Cardiac muscle cell (in vitro differentiated cells and primary cell): ENCODE measurements at regions not wholly inside any gene's neighbourhood (a gene's known extent, or its start where the extent isn't known, plus 50 kb on each side); places are given as distances from the start of the nearest gene placed in this dataset.
A peak's percentile ranks its signal among the peaks of the same experiment; 100 is the strongest.

Experiments used
- DNase-seq, 2 donors: peaks; one replicate each; pipeline versions ENCODE4 v3.0.0 to v3.0.0-alpha.2; 2010 to 2017; ENCODE audit warnings: low read depth in 1 of 2, low spot score in 1 of 2
- H3K27ac ChIP-seq: fragments of 200-600 bp; sonication (generic); 2 replicates; pipeline ENCODE4 v1.5.1; 2016
- H3K27me3 ChIP-seq: fragments of 200-600 bp; sonication (generic); 2 replicates; pipeline ENCODE4 v1.6.0; 2016; ENCODE audit warnings: control low read depth
- H3K36me3 ChIP-seq: fragments of 200-600 bp; sonication (generic); 2 replicates; pipeline ENCODE4 v1.5.1; 2016; ENCODE audit warnings: control low read depth
- H3K4me1 ChIP-seq: fragments of 200-600 bp; sonication (generic); 2 replicates; pipeline ENCODE4 v1.8.1; 2017; ENCODE audit warnings: low read depth, mild to moderate bottlenecking, mixed run types
- H3K4me3 ChIP-seq: fragments of 200-600 bp; sonication (generic); 2 replicates; pipeline ENCODE4 v1.5.1; 2016; ENCODE audit warnings: mild to moderate bottlenecking
- H3K9me3 ChIP-seq: fragments of 200-600 bp; sonication (generic); 2 replicates; pipeline ENCODE4 v1.5.1; 2017; ENCODE audit warnings: low read depth, mild to moderate bottlenecking, control low read depth
- TF ChIP-seq, protein P1 (sequence below): IDR thresholded peaks from 2 replicates; pipeline ENCODE4 v1.5.1; 2012; ENCODE audit warnings: low read depth, mild to moderate bottlenecking, low read length

DNA sequence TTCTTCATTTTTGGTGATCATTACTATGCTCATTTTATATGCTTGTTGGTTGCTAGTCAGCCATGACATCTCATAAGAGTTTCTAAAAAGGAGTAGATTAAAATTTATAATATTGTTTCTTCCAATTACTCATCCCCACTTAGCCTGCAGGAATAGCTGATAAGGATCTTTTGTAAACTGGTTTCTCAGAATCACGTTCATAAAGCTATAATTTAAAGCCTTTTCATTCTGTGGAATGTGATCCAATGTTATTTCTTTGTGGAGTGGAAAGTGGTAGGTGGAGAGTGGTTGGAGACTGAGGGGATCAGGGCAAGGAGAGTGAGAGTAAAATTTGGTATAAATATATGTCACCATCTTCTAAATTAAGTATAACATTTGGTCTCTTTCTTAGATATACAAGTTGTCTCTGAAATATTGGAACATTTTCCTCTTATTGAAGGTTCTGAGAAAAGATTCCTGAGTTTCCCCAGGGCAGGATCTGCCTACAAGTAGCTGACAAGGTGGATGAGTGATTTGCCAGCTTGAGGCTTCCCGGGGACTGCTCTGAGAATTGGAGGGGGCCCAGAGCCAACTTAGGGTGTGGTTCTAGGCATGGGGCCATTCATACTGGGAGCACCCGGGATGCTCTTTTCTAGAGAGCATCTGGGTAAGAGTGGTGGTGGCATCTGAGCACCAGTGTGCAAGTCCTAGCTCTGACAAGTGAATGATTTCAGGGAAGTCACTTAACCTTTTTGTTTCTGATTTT, 116.4 kb downstream of the TBX19 start:
- Histone ChIP-seq H3K4me1 (peaks cover 6% of the 10 kb centered on the region), H3K36me3 (no peaks in the 10 kb centered on the region), H3K4me3 (no peak overlapping the region), H3K9me3 (no peaks in the 10 kb centered on the region), H3K27ac (no peak overlapping the region), H3K27me3 (no peaks in the 10 kb centered on the region)
- DNase-seq: no peak
- TF ChIP-seq, protein P1, sequence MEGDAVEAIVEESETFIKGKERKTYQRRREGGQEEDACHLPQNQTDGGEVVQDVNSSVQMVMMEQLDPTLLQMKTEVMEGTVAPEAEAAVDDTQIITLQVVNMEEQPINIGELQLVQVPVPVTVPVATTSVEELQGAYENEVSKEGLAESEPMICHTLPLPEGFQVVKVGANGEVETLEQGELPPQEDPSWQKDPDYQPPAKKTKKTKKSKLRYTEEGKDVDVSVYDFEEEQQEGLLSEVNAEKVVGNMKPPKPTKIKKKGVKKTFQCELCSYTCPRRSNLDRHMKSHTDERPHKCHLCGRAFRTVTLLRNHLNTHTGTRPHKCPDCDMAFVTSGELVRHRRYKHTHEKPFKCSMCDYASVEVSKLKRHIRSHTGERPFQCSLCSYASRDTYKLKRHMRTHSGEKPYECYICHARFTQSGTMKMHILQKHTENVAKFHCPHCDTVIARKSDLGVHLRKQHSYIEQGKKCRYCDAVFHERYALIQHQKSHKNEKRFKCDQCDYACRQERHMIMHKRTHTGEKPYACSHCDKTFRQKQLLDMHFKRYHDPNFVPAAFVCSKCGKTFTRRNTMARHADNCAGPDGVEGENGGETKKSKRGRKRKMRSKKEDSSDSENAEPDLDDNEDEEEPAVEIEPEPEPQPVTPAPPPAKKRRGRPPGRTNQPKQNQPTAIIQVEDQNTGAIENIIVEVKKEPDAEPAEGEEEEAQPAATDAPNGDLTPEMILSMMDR: no peak

DNA sequence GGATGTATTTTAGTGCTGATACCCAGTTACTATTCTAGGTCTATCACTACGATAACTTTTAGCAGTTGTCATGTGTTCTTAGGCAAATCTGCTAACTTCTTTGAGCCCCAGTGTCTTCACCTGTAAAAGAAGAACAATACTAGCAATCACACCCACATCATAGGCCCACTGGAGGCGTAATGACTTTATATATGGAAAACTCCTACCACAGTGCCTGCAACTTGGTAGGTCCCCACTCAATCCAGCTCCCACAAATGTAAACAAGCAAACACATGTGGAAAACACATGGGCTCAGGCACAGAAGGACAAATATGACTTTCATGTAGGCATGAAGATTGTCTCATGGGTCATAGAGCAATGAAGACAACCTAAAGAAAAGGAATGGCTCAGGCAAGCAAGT, 115.8 kb downstream of the TBX19 start:
- no peak overlapping the region for H3K4me3 ChIP-seq
- TF ChIP-seq, protein P1: no peak
- H3K4me1 ChIP-seq: peaks cover 6% of the 10 kb centered on the region
- no peak for DNase-seq
- no peaks in the 10 kb centered on the region for H3K9me3 ChIP-seq
- H3K27me3 ChIP-seq: no peaks in the 10 kb centered on the region
- H3K27ac ChIP-seq: no peak overlapping the region
- H3K36me3 ChIP-seq: no peaks in the 10 kb centered on the region

DNA sequence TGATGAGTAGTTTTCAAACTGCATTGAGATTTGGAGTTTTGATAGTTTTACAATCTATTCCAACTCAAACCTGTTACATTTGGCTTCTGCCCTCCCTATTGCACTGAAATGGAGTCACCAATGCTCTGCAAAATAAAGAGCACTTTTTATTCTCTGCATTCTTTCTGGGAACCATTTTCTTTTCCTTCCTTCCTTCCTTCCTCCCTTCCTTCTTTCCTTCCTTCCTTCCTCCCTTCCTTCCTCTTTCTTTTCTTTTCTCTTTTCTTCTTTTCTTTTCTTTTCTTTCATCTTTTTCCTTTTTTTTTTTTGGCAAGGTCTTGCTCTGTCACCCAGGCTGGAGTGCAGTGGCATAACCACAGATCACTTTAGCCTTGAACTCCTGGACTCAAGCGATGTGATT, 114.2 kb downstream of the TBX19 start:
- no peak for DNase-seq
- H3K36me3 ChIP-seq: no peaks in the 10 kb centered on the region
- H3K4me1 ChIP-seq: peaks cover 6% of the 10 kb centered on the region
- TF ChIP-seq, protein P1: no peak
- H3K9me3 ChIP-seq: no peaks in the 10 kb centered on the region
- no peaks in the 10 kb centered on the region for H3K27me3 ChIP-seq
- no peak overlapping the region for H3K27ac ChIP-seq
- no peak overlapping the region for H3K4me3 ChIP-seq

DNA sequence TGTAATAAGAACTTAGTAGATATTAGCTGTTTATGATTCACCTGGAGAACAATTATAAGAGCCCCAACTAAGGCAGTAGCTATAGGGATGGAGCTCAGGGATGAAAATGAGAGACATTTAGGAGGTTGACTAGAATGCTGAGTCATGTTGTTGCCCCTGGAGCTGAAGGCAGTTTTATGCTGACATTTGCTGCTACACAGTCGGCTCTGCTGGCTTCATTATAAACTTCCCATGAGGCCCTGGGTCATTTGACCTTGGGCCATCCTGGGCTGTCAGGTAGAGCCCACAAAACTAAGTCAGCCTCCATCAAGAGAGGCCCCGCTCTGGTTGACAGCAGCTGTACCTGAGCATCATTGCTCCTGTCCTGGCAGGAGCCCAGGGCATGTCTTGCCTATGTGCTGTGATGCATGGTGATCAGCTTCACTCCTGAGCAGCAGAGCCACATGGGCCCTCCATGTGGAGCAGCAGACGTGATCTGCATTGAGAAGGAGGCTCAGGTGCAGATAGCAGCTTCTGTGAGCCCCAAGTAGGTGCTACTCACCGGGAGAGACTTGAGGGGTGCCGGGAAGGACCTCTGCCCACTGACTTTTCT, 112.4 kb downstream of the TBX19 start:
- no peak overlapping the region for H3K27ac ChIP-seq
- H3K27me3 ChIP-seq: no peaks in the 10 kb centered on the region
- no peaks in the 10 kb centered on the region for H3K9me3 ChIP-seq
- TF ChIP-seq, protein P1: no peak
- H3K4me3 ChIP-seq: no peak overlapping the region
- no peaks in the 10 kb centered on the region for H3K36me3 ChIP-seq
- peak in 1 of 2 donors; percentile 21 for DNase-seq
- peaks cover 6% of the 10 kb centered on the region for H3K4me1 ChIP-seq

DNA sequence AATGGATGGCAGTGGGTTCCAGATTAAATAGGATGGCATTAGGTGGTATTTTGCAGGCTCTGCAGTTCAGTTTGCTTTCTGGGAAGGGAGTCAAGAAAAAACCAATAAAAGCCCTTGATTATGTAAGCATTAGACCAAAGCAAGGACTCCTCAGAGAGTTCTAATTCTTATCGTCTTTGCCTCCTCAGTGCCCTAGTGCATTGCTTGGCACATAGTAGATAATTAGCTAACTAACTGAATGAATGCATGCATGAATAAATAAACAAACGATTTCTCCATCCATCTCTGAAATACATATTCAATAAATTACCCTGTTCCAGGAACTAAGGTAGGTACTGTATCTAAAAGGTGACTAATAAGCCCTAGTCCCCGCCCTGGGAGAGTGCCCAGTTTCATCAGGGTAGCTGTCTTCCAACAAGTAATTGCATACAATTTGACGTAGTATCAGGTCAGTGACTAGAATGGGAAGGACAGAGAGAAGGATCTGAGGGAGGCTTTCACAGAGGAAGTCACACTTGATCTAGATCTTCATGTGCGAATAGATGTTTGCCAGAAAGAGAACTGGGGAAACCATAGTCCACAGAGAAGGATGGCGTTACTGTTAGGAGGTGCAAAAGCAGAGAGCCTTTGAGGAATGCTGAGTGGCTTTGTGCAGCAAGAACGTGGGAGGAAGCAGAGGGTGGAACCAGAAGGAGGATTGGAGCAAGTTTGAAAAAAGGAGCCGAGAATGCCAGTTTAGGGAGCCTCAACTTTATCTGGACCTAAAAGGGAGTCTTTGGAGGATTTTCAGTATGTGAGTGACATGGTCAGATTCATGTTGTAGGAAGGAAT, 111.4 kb downstream of the TBX19 start:
- TF ChIP-seq, protein P1: no peak
- Histone ChIP-seq H3K9me3 (no peaks in the 10 kb centered on the region), H3K27me3 (no peaks in the 10 kb centered on the region), H3K4me3 (no peak overlapping the region), H3K36me3 (no peaks in the 10 kb centered on the region), H3K4me1 (peaks cover 7% of the 10 kb centered on the region), H3K27ac (no peak overlapping the region)
- no peak for DNase-seq
